ENCODE measurements at regions not wholly inside any gene's neighbourhood (a gene's known extent, or its start where the extent isn't known, plus 50 kb on each side); places are given as distances from the start of the nearest gene placed in this dataset.

DNA sequence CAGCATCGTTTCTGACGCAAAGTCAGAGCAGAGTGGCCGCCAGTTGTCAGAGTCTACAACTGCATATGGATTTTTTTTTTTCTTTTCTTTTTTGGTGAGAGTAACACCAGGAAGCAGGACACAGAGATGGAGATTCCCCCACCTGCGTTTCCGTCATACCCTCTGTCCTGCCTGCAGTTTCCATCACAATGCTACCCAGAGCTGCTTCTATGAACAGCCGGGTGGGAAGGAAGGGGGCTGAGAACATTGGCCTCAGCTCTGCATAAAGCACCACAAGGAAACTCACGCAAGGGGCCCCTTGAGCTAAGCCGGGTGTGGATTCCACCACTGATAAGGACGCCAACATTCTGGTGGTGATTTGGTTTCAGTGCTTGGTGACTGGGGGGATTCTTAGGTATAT is 183.5 kb upstream of the AFDN start:
- no peak for DNase-seq

DNA sequence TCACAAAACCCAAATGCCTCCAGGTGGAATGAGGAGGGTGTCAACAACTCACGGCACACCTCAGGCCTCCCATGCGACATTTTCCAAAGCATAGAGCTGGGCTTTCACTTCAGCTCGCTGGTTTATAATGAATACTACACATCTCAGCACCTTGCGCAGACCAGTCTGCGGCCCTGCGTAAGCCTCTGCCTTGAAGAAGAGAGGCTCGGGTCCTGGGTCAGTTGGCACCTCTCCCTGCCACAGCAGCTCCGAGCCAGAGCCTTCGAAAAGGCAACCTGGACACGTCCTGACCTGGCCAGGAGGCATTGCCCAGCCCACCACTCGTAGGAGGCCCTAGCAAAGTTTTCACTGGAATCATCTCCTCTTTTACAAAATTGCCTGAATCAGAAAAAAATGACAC is 183.0 kb upstream of the AFDN start:
- no peak for DNase-seq

DNA sequence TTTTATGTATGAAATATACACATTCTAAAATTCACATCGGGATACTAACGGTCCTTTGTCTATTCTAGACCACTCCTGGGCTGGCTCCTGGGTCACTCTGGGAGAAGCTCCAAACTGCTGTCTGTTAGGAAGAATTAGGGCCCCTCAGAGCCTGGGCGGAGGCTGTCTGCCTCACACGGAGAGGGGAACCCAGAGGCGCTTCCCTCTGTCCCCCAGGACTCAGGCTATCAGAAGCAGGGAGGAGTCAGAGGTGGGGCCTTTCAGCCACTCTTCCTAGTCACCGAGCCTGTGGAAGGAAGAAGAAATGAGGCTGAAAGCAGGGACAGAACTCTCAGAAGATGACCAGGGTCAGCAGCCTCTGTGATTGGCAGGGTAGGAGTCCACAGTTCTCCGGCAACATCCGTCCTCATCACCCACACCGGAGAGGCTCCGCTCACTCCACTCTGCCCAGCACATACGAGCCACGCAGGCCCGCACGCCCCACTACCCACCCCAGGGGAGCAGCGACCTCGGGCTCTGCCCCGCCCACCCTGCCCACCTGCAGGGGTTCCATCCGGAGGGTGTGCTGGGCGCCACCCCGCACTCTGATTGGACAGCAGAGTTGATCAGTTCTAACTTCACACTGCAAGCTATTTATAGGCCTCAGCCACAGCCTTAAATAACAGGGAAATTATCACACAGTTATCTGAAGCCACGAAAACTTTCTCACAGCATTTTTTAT is 182.1 kb upstream of the AFDN start:
- DNase-seq: no peak

DNA sequence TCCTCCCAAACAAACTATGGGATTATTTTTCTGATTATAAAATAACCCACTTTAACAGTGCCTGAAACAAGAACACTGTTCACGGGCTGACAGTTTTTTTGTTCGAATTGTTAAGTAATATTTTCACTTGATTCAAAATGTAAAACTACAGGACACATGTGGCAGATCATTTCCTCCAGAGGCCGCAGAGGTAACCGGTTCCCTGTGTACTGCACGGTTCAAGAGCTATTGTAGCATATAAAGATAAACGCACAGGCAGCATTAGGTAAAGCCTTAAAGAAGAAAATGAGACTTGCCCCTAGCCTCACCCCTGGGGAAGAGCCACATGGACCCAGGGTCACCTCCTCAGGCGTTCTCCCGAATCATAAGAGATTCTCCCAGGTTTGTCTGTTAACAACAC is 181.3 kb upstream of the AFDN start:
- DNase-seq: no peak

DNA sequence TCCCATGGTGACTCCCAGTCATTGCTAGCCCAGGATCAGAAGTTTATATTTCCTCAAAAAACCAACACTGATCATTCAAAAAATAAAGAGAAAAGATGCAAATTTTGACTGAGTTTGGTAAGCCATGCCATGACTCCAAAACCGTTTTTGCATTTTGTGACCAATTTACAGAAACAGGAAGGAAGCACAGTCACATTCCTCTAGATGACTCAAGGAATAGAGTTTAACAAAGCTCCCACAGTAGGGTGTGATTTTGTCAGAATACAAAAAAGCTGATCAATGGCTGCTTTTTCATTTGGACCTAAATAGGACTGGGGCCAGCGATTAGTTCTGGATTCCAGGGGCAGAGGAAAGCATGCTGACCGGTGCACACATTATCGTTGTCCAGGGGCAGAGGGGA is 179.4 kb upstream of the AFDN start:
- no peak for DNase-seq

DNA sequence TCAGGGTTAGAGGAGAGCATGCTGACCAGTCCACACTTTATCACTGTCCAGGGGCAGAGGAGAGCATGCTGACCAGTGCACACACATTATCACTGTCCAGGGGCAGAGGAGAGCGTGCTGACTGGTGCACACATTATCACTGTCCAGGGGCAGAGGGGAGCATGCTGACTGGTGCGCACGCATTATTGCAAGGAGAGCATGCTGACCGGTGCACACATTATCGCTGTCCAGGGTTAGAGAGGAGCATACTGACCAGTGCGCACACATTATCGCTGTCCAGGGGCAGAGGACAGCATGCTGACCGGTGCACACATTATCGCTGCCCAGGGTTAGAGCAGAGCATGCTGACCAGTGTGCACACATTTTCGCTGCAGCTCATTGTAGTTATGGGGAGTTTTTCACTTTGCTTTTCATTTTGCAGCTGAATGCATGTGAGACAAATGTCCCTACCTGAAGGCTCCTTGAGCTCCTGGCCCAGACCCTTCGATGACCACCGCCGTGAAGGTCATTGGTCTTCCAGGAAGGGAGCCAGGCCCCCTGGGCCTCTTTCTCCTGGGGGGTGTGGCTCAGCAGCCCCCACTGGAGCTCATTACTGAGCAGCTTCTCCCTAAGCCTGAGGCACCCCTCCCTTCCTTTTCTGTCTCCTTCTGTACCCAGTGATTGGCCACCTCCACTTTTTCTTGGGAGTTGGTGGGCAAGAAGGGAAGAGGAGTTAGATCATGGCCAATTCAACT is 178.8 kb upstream of the AFDN start:
- DNase-seq: no peak

DNA sequence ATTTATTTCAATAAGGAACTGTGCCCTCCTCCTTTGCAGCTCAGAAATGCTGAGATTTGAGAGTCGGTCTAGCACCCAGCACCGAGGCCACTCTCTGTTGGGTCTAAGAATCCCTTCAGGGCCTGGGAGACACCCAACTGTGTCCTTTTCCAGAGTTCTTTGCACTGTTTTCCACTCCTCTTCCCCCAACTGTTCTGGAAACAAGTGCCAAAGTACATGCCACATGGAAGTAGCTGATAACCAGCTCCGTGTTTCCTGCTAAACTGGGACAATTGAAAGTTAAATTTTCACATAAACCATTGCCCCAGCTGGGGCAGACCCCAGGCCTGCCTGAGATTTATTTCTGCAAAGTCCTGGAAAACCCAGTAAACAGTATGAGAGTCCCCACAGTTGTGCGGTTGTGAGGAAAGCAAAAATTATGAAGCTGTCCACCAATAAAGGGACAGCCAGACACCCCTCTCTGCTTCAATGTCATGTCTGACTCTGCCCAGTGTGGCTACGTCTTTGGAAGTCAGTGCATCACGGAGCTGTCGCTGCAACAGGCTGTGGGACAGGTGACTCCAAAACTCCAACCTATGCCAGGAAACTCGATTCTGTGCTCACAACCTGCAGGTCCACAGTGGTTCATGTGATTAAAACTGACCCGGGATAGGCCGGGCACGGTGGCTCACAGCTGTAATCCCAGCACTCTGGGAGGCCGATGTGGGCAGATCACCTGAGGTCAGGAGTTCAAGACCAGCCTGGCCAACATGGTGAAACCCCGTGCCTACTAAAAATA is 178.0 kb upstream of the AFDN start:
- no peak for DNase-seq

DNA sequence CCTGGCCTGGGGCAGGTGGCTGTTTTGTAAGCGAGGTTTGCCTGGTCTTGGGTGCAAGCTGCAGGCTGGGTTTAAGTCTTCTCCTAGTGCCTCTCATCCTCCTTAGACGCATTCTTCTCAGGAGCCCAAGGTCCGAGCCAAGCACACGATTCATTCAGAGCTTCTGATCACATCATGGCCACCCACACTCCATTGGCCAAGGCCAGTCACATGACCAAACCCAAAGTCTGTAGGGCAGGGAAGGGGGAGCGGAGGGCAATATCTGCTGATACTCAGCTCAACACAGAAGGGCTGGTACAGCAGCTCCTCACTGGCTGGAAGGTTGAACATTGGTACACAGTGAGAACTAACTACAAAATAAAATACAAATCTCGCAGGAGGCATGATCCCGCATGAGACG is 177.2 kb upstream of the AFDN start:
- no peak for DNase-seq

DNA sequence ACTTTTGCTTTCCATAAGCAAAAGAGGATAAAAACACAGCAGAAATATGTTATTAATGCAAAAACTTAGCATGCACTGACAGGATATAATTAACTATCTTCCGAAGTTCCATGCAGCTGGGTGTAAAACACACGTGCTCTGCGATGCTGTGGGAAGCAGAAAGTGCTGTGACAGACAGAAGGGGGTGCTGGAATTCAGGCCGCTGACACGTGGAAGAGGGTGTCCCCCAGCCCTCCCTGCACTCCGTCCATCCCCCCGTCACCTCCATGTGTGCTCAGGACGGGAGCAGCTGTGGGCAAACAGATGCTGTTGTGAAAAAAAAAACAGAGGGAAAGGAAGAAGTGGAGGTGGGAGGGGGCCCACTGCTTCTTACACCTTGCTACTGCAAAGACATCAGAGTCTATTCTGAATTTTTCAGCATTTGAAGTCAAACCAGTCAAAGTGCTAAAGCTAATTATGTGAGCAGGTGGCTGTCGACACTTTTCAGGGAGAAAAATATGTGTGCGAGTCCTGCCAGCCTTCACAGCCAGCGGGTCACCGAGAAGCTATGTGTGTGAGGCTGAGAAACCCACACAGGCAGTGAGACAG is 175.9 kb upstream of the AFDN start:
- DNase-seq: no peak

DNA sequence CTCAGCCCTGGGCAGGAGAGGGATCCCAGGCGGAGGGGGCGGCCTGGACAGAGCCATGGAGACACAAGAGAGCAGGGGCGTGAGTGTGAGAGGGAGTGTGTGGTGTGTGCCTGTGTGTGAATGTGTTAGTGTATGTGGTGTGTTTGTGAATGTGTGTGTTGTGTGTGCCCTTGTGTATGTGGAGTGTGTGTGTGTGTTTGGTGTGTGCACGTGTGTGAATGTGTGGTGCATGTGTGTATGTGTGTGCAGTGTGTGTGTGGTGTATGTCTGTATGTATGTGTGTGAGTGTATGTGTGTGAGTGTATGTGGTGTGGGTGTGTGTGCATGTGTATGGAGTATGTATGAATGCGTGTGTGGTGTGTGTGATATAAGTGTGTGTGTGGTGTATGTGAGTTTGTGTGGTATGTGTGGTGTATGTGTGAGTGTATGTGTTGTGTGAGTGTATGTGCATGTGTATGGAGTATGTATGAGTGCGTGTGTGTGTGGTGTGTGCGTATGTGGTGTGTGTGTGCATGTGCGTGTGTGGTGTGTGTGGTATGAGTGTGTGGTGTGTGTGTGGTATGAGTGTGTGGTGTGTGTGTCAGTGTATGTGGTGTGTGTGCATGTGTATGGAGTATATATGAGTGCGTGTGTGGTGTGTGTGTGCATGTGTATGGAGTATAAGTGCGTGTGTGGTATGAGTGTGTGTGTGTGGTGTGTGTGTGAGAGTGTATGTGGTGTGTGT is 175.2 kb upstream of the AFDN start:
- DNase-seq: no peak

DNA sequence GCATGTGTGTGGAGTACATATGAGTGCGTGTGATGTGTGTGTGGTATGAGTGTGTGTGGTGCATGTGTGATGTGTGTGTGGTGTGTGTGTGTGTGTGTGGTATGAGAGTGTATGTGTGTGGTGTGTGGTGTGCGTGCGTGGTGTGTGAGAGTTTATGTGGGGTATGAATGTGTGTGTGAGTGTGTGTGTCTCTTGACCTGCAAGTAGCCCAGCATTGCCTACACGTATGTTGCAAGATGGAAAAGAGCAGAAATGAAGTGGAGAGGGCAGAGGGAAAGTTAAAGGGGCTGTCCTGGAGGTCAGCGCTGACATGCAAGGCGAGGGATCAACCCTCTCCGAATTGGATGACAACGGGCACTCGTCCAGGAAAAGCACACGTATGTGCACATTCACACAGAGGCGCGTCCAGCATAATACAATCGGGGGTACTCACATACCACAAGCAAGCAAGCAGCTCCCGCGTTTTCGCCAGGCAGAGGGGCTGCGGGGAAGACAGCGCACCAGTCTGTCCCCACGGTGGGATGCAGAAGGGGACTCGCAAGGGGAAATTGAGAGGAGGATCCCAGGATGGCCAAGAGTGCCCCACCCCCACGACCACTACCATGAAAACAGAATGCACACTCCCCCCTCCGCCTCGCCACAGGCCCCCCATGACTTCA is 174.5 kb upstream of the AFDN start:
- no peak for DNase-seq

DNA sequence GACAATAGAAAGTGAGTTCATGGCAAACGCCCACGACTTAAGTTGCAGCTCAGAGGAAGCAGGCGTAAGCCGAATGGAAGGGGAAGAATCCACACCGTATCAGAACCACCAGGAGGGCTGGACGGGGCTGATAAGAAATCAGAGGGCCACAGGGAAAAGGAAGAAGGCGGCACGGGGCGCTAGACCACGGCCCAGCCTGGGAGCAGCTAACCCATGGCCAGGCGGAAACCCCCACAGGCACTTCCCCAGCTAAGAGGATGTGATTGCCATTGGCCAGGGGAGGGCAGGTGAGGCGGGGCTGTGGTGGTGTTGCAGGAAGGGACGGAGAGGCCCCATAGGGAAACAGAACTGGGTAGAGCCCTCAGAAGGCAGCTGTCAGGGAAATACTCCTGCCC is 174.0 kb upstream of the AFDN start:
- DNase-seq: no peak

DNA sequence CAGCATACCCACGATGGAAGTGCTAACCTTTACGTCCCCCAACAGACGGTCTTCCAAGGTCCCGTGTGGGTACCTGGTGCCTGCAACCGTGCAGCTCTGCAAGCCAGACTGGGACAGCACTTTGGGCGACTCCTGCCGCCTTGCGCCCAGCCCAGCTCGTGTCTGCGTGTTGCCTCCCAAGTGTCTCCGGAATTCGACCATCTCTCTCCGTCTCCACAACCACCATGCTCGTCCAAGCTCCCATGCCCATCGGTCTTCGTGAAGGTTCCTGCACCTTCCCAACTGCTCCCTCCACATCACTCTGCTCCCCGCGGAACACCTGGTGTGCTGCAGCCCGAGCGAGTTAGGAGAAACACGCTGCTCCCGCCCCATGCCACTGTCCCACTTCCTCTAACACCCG is 173.2 kb upstream of the AFDN start:
- DNase-seq: no peak

DNA sequence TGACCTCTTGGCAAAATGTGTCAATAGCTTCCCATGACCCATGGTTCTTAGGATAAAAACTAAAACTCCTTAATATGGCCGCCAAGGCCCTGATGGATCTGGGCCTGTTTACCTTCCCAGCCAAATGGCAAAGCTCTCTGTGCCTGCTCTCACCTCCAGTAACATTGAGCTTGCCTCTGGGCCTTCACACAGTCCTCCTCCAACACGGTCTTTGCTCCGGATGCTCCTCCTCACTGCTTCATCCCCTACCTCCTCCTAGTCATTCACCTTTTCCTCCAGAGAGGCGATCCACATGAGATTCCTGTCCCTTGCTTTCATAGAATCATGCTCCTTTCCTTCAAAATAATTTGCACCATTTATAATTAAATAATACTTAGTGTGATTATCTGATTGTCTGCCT is 172.3 kb upstream of the AFDN start:
- DNase-seq: no peak

DNA sequence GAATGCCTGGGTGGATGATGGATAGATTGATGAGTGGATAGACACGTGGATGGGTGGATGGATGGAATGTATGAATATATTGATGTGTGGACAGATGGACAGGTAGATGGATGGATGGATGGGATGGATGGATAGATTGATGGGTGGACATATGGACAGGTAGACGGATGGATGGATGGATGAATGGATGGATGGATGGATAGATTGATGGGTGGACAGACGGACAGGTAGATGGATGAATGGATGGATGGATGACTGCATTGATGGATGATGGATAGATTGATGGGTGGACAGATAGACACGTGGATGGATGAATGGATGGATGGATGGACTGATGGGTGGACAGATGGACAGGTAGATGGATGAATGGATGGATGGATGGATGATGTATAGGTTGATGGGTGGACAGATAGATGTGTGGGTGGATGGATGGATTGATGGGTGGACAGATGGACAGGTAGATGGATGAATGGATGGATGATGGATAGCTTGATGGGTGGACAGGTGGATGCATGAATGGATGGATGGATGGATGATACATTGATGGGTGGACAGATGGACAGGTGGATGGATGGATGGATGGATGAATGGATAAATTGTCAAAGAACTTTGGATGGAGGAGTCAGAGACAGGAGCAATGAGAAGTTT is 171.4 kb upstream of the AFDN start:
- DNase-seq: no peak

DNA sequence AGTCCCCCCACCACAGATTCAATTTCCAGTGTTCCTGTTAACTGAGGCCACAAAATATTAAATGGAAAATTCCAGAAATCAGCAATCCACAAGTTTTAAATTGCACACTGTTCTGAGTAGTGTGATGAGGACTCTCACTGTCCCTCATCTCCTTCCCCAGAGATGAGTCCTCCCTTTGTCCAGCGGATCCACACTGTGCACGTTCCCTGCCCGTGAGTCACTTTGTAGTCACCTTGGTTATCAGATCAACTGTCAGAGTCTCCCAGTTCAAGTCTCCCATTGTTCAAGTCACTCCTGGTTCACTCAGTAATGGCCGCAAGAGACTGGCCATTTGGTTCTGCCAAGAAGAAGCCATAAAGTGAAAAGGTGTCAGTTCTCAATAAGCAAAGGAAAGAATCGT is 168.6 kb upstream of the AFDN start:
- no peak for DNase-seq

DNA sequence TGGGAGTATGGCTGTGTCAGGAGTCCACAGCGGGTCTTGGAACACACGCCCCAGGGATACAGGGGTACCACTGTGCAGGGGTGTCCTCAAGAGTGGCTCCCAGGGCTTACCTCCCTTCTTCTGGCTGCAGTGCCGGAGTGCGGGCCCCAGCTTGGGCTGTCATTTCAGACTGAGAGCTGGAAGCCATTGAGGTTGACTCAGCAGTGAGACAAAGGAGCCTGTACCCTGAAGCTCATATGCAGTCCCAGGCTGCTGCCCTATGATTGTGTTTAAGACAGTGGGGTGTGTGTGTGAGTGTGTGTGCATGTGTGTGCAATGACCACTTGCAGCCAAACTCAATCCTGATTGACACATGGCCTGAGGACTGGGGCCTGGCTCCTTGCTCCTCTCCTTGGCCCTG is 167.7 kb upstream of the AFDN start:
- DNase-seq: no peak

DNA sequence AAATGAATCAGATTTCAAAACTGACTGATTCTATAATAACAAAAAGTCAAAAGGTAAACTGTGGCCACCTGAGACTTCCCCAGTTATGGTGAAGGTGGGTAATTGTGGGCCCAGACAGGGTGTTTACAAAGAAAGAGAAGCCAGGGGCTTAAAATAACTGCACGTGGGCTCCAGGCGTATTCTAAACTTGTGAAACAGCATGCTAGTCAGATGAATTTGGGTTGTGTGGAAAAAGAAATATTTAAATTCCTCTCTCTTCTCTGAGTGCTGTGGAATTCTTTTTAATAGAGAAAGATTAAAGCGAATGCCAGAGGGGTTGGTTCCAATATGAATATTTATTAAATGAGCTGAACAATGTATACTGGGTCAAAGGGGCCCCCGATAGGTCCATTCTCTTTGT is 166.3 kb upstream of the AFDN start:
- DNase-seq: no peak

DNA sequence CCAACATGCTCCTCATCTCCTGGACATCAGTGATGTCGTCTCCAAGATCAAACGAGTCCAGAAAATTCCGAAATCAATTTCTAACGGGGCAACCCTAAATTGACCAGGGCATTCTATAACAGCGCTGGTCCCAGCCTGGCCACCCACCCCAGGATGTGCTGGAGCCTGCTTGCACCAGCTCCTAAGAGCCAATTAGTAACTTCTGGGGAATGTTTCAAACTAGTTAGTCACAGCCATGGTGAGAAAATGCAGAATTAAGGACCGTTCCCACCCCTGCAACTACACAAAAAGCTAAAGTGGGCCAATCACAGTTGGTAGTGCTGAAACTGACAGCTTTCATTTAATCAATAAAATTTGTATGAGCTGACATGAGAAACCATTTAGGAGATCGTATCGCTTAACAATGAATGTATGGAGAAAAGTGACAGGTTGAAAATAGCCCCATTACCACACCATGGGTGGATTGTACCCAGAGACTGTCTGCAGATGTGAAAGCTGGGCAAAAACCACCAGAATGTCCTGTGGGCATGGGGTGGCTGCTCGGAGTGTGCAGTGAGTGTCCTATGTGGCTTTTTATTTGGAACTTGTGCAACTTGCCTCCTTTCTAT is 165.7 kb upstream of the AFDN start:
- no peak for DNase-seq

DNA sequence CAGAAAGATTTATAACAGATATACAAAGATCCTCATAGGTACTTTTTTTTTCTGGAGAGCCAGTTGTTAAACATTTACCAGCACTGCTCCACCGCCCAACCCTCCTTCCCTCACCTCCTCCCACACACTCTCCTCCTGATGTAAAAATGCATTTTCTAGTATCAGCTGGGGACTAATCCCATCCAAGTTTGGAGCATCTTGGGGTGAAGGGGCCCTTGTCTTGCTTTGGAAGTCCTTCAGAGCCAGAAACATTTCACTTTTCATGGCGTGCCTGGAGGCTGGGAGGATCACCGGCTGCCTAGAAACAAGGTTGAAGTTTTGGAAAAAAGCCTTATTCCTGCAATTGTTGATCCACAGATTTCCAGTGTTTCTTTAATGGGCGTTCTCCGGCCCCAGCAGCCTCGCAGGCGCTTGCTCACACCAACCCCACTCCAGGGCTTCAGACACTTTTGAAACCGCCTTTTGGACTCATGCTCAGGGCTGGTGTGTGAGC is 165.1 kb upstream of the AFDN start:
- no peak for DNase-seq

Data from NCI-H345 (cell line).